Suppressor macrophage treated with lipopolysaccharide for 1 hour (primary cell): ENCODE measurements at regions not wholly inside any gene's neighbourhood (a gene's known extent, or its start where the extent isn't known, plus 50 kb on each side); places are given as distances from the start of the nearest gene placed in this dataset.

Experiments
- DNase-seq, 3 donors: peaks; one replicate each; pipeline ENCODE4 v3.0.0-alpha.2; 2020 to 2022

DNA sequence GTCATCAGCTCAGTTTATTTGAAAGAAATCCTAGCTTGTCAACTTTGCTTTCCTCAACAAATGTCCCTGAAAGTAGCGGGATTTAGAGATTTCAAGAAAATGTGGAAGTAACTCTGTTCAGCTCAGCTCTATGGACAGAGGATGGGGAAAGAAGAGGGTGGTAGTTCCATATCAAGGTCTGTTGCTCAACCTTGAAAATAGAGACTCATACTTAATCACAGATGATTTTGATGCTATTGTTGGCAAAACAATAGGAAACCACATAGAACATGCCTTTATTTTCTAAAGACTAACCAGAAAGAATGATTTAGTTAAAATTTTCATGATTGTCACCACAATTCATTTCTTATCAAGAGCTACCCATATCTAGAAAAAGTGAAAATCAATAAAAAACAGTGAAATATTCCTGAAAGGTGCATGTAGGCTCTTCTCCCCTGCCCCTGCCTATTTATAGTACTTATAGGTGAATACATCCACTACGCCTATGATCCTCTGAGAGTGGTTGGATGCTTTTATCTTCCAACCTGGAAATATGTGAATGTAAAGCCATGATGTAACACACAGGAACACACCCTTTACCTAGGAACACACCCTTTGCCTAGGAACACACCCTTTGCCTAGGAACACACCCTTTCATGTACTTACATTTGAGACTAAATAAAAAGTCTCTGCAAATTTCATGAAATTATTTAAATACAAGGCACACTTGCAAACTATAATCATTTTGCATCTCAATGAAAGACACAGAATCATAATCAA lies 65.8 kb downstream of the ETAA1 start:
- no peak for DNase-seq

- no peak for DNase-seq
Measured at GRCh38 chr2:67463810-67464209, 66.7 kb downstream of the ETAA1 start.

DNA sequence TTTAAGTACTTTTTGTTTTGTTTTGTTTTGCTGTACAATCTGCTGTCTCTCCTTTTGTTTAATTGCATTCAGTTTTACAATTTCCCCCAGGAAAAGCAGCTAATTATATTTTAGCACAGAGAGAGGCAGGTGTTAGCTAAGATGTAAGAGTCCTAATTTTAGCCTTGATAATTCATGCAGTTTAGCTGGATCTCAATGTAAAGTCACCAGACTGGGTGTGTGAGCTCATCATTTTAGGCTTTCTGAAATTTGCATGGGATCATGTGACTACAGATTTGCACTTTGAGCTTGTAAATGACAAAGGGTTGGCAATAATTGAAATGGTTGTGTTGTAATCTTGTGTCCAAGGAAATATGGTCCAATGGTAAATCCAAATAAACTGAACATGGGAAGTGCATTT lies 68.5 kb downstream of the ETAA1 start:
- no peak for DNase-seq

GRCh38 chr2:67466734-67467133 lies 69.6 kb downstream of the ETAA1 start:
- no peak for DNase-seq

DNA sequence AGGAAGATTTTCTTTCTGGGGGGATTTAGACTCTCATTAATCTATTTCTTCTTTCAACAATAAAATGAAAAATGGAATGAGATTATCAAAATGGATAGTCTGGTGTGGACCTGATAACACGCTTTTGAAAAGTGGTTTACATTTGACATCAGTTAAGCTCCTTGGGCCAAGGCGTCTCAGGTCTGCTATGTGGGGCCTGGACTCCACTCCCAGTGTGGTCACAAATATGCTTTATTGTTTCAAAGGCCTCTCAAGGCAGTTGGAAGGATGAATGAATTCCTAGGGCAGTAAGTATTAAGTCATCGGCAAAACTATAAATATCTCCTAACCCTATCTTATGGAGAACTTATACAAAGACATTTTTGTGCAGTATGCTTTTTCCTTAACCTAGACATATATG lies 74.5 kb downstream of the ETAA1 start:
- no peak for DNase-seq

- DNase-seq = peak; percentile 5 to 24 (median 14)
Measured at GRCh38 chr2:67476809-67477790, 80.0 kb downstream of the ETAA1 start.

- DNase-seq = no peak
Measured at GRCh38 chr2:67479261-67479660, 82.1 kb downstream of the ETAA1 start.

DNA sequence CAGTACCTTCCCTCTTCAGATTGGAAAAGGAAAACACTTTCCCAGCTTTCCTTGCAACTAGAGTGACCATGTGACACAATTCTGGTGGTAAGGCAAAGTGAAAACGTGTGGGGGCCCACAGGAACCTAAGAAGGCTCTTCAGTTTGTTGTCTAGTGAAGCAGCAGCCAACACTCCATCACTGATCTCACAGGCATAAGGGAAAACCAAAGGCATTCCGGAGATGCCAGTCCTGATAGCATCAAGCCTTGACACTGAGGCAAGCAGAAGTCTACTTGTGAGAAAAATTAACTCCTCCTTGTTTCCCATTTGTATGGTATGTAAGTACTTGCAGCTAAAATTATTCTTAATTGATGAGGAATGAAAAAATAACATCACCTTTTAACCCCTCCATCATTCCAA lies 88.3 kb downstream of the ETAA1 start:
- no peak for DNase-seq

DNA sequence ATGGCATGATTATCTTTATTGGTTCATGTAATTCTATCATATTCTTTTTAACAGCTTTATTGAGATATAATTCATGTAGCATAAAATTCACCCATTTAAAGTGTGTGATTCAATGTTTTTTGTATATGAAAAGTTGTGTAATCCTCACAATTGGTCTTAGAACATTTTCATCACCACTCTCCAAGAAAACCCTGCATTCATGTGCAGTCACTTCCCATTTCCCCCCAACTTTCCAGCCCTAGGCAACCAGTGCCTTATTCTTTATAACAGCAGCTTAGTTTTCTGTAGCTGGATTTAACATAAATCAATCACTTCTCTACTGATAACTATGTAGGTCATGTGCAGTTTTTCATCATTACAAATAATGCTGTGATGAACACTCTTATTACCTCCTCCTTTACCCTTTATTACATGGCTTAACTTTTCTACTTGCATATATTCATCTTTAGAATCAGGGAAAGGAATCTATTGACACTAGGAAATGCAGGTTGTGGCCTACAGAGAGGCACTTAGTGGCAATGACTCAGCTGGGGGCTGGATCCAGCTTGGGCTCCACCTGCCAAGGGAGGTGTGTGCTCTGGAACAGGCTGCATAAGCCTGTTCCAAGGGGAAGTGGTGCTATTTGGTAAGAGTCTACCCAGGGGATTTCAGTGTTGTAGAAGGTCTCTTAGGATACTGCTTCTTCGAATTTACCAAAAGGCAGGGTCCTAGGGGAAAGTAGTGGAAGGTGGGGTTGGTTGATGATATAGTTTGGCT lies 89.1 kb downstream of the ETAA1 start:
- DNase-seq = no peak

DNA sequence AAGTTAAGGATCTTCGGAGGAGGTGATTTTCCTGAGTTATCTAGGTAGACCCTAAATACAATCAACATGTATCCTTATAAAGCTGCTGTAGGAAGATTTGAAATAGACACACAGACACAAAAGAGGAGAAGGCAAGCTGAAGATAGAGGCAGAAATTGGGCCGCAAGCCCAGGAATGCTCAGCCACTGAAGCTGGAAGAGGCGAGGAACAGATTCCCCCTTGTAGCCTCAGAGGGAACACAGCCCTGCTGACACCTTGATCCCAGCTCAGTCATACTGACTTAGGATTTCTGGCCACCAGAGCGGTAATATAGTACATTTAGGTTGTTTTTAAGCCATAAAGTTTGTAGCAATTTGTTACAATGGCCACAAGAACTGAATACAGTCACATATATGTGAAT lies 90.9 kb downstream of the ETAA1 start:
- DNase-seq = no peak

DNA sequence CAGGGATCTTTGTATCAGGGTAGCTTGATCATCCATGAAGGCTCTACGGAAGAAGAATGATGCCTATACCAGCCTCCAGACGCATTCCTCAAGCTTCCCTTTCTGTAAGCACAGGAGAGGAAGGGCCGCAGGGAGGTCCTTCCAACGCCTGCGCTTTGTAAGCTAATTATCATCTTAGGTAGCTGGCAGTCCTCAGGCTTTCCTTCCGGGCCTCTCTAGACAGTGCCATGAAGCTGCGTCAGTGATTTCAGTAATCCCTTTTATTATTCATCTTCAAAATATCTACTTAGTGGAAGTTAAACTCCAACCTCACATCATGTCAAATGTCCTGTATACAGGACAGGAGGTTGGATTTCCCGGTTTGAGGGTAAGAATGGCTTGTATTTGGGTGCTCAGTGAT lies 92.3 kb downstream of the ETAA1 start:
- DNase-seq = no peak

- no peak for DNase-seq
Measured at GRCh38 chr2:67498931-67499330, 101.8 kb downstream of the ETAA1 start.

GRCh38 chr2:67499989-67500388 lies 102.9 kb downstream of the ETAA1 start:
- no peak for DNase-seq

GRCh38 chr2:67500541-67500940 lies 103.4 kb downstream of the ETAA1 start:
- DNase-seq = no peak

GRCh38 chr2:67502346-67503065 lies 105.4 kb downstream of the ETAA1 start:
- DNase-seq = no peak

DNA sequence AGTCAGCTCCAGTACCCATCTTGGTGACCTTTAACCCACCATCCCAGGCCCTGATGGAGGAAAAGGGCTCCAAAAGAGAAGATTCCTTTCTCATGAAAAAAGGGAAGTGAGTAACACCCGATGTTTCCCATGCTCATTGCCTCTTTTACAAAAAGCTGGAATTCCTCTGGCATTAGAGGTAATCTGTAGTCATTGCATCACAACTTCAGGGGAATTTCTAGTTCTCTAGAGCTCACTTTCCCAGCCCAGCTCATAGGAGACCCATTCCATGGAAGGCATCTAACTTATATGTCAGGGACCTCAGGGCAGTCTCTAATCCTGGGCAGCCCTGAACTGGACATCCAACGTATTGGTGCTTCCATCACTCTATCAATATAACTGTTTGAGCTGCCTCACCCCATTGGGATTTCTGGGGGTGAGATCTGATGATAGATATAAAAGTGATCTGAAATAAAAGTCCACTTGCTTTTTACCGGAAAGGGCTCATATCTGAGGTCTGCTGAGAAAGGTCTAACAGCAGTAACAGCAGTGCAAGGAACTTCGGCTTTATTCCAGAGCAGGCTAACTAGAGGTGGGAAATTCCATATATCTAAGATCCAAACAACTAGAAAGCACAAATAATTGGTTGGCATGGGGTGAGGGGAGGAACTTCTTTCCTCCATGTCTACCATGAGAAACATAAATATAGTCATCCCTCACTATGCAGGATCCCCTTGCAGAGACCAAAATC lies 106.1 kb downstream of the ETAA1 start:
- no peak for DNase-seq

DNA sequence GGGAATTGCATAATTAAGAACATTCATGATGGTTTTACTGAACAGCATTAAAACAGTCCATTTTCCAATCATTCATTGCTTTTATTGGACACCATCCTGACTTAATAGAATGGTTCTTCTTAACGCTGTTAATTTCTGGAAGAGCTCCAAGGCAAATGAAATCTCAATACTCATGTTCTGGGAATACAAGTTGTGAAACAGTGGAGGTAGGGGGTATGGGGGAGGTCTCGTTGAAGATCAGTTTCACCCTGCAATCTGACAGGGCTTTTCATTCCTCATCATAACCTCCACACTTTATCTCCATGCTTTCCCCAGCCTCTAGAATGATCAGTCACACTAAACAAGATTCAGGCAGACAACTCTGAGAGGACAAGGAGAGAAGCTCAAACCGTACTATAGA lies 113.6 kb downstream of the ETAA1 start:
- no peak for DNase-seq

DNA sequence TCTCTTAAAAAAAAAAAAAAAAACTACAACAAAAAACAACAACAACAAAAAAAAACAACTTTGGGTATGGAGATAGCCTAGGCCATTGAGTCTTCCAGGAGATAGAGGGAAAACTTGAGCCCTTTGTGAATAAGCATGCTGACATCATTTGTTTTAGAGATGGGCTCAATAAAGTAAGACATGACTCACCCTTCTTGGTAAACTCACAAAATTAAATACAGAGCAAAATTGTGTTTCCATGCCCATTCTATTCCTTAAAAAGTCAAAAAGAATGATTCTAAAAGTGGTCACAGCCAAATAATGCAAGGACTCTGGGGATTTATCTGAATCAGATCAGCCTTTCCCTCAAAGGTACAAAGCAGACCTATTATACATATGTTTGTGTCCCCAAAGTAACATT lies 117.4 kb downstream of the ETAA1 start:
- DNase-seq = no peak

GRCh38 chr2:67515056-67515455 lies 117.9 kb downstream of the ETAA1 start:
- DNase-seq = no peak

- DNase-seq = no peak
Measured at GRCh38 chr2:67515538-67515937, 118.4 kb downstream of the ETAA1 start.

DNA sequence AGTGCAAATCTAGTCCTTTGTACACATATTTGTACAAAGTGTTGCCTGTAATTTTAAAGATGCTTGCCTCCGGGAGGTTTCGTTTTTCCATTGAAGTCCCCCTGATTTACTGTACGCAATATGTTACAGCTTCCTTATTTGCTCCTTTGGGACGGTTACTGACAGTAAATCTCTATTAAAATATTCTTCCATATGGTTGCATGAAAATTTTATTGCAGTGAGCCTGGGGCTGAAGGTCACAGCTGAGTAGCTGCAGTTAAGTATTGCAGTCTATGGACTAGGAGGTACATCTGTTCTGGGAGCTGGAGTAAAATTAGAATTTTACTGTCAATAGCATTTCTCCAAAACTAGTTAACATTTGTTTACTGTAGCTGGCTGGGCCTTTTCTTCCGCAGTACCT lies 119.2 kb downstream of the ETAA1 start:
- DNase-seq = no peak
